GM13977 (cell line): ENCODE measurements at regions not wholly inside any gene's neighbourhood (a gene's known extent, or its start where the extent isn't known, plus 50 kb on each side); places are given as distances from the start of the nearest gene placed in this dataset.

Source experiments
- DNase-seq: peaks from one replicate; pipeline ENCODE4 v3.0.0; 2012; ENCODE audit warnings: low spot score
- CTCF ChIP-seq: IDR thresholded peaks from 2 replicates; pipeline ENCODE4 v1.5.1; 2012; ENCODE audit warnings: mild to moderate bottlenecking, control low read depth; ENCODE audit not compliant: insufficient read depth; ENCODE audit errors: extremely low read depth, missing control alignments
- in situ Hi-C: fragments of 300-500 bp; cut with MboI; formaldehyde crosslinking; loops from one replicate; pipeline ENCODE4 v1.12.0; 2022; ENCODE audit warnings: low sequenced_read_pairs, low pct_unique_long_range_greater_than_20kb, mixed read lengths, inconsistent platforms; ENCODE audit not compliant: unreplicated experiment

GRCh38 chr13:50153876-50154275, 138.6 kb downstream of the KCNRG start:
- in situ Hi-C loops: no loop called here
- DNase-seq: no peak
- no peak for TF ChIP-seq CTCF

GRCh38 chr13:50154697-50155096, 139.5 kb downstream of the KCNRG start:
- in situ Hi-C loops: no loop called here
- DNase-seq: no peak
- TF ChIP-seq CTCF: no peak

- in situ Hi-C loops: no loop called here
- no peak for TF ChIP-seq CTCF
- no peak for DNase-seq
Observed at GRCh38 chr13:50156140-50156539, 140.9 kb downstream of the KCNRG start.

- in situ Hi-C loops: no loop called here
- DNase-seq: no peak
- TF ChIP-seq CTCF: no peak
Observed at GRCh38 chr13:50156561-50157127, 141.4 kb downstream of the KCNRG start.

GRCh38 chr13:50158385-50159165, 143.3 kb downstream of the KCNRG start:
- DNase-seq: no peak
- in situ Hi-C loops: no loop called here
- no peak for TF ChIP-seq CTCF

- no peak for TF ChIP-seq CTCF
- in situ Hi-C loops: no loop called here
Observed at GRCh38 chr13:50159607-50160006, 144.4 kb downstream of the KCNRG start.

More at GRCh38 chr13:50159607-50160006, 144.4 kb downstream of the KCNRG start:
- no peak for DNase-seq
